OCI-LY3 (cell line): ENCODE measurements at regions not wholly inside any gene's neighbourhood (a gene's known extent, or its start where the extent isn't known, plus 50 kb on each side); places are given as distances from the start of the nearest gene placed in this dataset.
A peak's percentile ranks its signal among the peaks of the same experiment; 100 is the strongest.

ENCODE experiments used
- H2AFZ ChIP-seq: fragments of 200-600, 300-600 bp; shearing (Covaris generic); 2 replicates; pipeline ENCODE4 v1.6.0; 2014; ENCODE audit warnings: antibody characterized with exemption, low read depth, low read length
- H3K27ac ChIP-seq: fragments of 200-600, 300-600 bp; sonication (generic); 2 replicates; pipeline ENCODE4 v1.5.1; 2014; ENCODE audit warnings: mild to moderate bottlenecking, low read length, moderate library complexity, mixed read lengths
- H3K27me3 ChIP-seq: fragments of 200-600, 300-600 bp; sonication (generic); 2 replicates; pipeline ENCODE4 v1.6.1; 2014; ENCODE audit warnings: low read depth, low read length, mixed read lengths
- H3K36me3 ChIP-seq: fragments of 200-600, 300-600 bp; sonication (generic); replicated peaks from 2 replicates; pipeline ENCODE3; 2014; ENCODE audit warnings: low read depth, low read length, mixed read lengths
- H3K4me1 ChIP-seq: fragments of 300-600, 200-600 bp; sonication (generic); 2 replicates; pipeline ENCODE4 v1.6.1; 2014; ENCODE audit warnings: low read length, mixed read lengths
- H3K4me2 ChIP-seq: fragments of 200-600, 300-600 bp; sonication (generic); 2 replicates; pipeline ENCODE4 v1.6.1; 2014; ENCODE audit warnings: low read length, mixed read lengths
- H3K4me3 ChIP-seq: fragments of 300-600, 200-600 bp; sonication (generic); 2 replicates; pipeline ENCODE4 v1.5.1; 2014; ENCODE audit warnings: antibody characterized with exemption, mild to moderate bottlenecking, low read length, moderate library complexity
- H3K79me2 ChIP-seq: fragments of 300-600, 200-600 bp; shearing (Covaris generic); 2 replicates; pipeline ENCODE4 v1.6.1; 2014; ENCODE audit warnings: mild to moderate bottlenecking, low read length, mixed read lengths
- H3K9ac ChIP-seq: fragments of 300-600, 200-600 bp; shearing (Covaris generic); 2 replicates; pipeline ENCODE4 v1.6.0; 2014; ENCODE audit warnings: mild to moderate bottlenecking, low read length, moderate library complexity
- H3K9me3 ChIP-seq: fragments of 200-600, 300-600 bp; shearing (Covaris generic); 2 replicates; pipeline ENCODE4 v1.6.1; 2014; ENCODE audit warnings: low read length, mixed read lengths; ENCODE audit not compliant: insufficient read depth
- H4K20me1 ChIP-seq: fragments of 200-600, 300-600 bp; sonication (generic); 2 replicates; pipeline ENCODE4 v1.6.1; 2016; ENCODE audit warnings: low read length, mixed read lengths; ENCODE audit not compliant: insufficient read depth
- EZH2phosphoT487 ChIP-seq: fragments of 200-600 bp; shearing (Covaris generic); IDR thresholded peaks from 2 replicates; pipeline ENCODE4 v1.6.1; 2018; ENCODE audit warnings: antibody characterized with exemption, mixed run types, low read depth
- TF ChIP-seq, protein P1 (sequence below): fragments of 200-600, 300-600 bp; sonication (generic); IDR thresholded peaks from 2 replicates; pipeline ENCODE4 v1.5.1; 2014; ENCODE audit warnings: antibody characterized with exemption, low read length, low read depth

DNA sequence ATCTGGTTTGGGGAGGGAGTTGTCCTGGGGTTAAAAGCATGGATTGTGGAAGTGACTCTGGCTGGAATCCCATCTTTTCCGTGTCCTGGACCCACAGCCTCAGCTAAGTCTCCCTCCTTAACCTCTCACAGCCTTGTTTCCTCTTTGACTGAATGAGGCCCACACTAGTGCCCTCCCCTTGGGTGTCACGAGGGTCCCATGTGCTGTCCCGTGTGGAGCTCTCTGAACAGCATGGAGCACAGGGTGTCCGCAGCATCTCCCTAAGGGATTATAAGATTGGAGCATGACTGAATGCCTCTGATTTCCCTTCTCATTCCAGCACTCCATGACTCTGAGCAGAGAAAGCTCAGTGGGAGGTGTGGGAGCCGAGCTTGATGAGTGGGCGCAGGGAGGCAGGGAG lies 182.5 kb downstream of the TEX29 start:
- Histone ChIP-seq H3K27ac (no peak overlapping the region), H3K27me3 (peaks cover 2% of the 10 kb centered on the region; the same call in 1 of the 2 replicates), H3K4me1 (peaks cover 4% of the 10 kb centered on the region), H3K36me3 (no peaks in the 10 kb centered on the region), H3K9ac (no peak overlapping the region), H3K4me2 (no peak overlapping the region), H2AFZ (no peak overlapping the region), H3K4me3 (no peak overlapping the region), H3K9me3 (no peaks in the 10 kb centered on the region), H4K20me1 (no peaks in the 10 kb centered on the region), H3K79me2 (no peaks in the 10 kb centered on the region)
- TF ChIP-seq EZH2phosphoT487, result no peak
- TF ChIP-seq, protein P1, sequence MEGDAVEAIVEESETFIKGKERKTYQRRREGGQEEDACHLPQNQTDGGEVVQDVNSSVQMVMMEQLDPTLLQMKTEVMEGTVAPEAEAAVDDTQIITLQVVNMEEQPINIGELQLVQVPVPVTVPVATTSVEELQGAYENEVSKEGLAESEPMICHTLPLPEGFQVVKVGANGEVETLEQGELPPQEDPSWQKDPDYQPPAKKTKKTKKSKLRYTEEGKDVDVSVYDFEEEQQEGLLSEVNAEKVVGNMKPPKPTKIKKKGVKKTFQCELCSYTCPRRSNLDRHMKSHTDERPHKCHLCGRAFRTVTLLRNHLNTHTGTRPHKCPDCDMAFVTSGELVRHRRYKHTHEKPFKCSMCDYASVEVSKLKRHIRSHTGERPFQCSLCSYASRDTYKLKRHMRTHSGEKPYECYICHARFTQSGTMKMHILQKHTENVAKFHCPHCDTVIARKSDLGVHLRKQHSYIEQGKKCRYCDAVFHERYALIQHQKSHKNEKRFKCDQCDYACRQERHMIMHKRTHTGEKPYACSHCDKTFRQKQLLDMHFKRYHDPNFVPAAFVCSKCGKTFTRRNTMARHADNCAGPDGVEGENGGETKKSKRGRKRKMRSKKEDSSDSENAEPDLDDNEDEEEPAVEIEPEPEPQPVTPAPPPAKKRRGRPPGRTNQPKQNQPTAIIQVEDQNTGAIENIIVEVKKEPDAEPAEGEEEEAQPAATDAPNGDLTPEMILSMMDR, result no peak

DNA sequence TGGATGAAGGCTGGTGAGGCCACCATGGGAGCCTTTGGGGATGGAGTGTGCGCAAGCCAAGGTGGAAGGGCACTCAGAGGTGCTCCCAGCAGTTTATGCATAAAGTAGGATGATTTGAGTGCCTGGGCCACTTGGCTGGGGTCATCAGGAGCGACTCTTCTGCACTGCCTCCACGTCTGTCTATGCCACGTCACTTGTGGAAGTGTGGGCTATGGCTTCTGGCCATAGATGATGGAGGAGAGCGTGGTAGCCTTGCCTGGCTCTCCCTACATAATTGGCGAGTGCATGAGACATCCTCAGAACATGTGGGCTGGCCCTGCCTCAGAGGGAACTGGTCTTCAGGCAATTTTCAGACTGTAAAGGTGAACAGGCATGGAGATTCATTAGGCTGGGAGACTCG lies 182.9 kb downstream of the TEX29 start:
- TF ChIP-seq EZH2phosphoT487, result no peak
- no peak overlapping the region for H3K4me2 ChIP-seq
- H3K4me1 ChIP-seq, result peaks cover 4% of the 10 kb centered on the region
- no peak overlapping the region for H3K27ac ChIP-seq
- H4K20me1 ChIP-seq, result no peaks in the 10 kb centered on the region
- no peaks in the 10 kb centered on the region for H3K9me3 ChIP-seq
- no peaks in the 10 kb centered on the region for H3K36me3 ChIP-seq
- H2AFZ ChIP-seq, result no peak overlapping the region
- H3K27me3 ChIP-seq, result peaks cover 2% of the 10 kb centered on the region; the same call in 1 of the 2 replicates
- no peaks in the 10 kb centered on the region for H3K79me2 ChIP-seq
- H3K4me3 ChIP-seq, result no peak overlapping the region
- H3K9ac ChIP-seq, result no peak overlapping the region

DNA sequence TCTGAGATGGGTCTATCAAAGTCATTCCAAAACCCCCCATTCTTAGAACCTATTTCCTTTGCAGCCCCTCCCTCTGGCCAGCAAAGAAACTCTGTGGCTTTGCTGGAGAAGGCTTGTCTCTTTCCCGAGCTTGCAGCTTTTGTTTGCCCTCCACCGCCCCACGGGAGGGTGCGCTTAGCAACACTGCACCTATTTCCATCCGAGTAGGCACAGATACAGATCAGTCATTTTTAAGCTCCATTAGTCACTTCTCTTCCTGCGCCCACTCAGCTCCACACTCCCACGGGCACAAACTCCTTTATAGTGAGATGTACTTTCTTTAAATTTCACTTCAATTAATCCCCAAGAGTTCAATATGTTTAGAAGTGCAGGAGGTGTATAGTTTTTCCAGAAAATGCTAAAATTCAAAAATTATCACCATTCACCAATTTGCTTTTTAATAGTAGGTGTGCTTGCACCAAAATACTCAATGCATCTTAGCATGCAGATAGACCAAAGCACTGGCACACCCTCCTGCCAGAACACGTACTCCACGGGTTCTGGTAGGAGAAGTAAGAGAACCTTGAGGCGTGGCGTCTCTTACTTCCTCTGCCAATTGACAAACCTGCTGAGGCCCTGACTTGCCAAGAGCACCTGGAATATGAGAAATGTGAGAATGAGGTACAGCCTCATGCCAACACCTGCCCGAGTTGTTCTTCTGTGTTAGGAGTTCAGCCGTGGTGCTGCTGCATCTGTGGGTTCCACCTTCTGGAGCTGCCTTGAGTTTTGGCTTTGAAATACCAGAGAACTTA lies 183.7 kb downstream of the TEX29 start:
- peaks cover 2% of the 10 kb centered on the region; the same call in 1 of the 2 replicates for H3K27me3 ChIP-seq
- H3K9me3 ChIP-seq, result no peaks in the 10 kb centered on the region
- H3K36me3 ChIP-seq, result no peaks in the 10 kb centered on the region
- no peak overlapping the region for H3K4me3 ChIP-seq
- H3K4me2 ChIP-seq, result no peak overlapping the region
- no peak overlapping the region for H3K27ac ChIP-seq
- H4K20me1 ChIP-seq, result no peaks in the 10 kb centered on the region
- no peaks in the 10 kb centered on the region for H3K79me2 ChIP-seq
- peaks cover 4% of the 10 kb centered on the region for H3K4me1 ChIP-seq
- TF ChIP-seq, protein P1, result no peak
- no peak for TF ChIP-seq EZH2phosphoT487
- H2AFZ ChIP-seq, result no peak overlapping the region
- H3K9ac ChIP-seq, result no peak overlapping the region

DNA sequence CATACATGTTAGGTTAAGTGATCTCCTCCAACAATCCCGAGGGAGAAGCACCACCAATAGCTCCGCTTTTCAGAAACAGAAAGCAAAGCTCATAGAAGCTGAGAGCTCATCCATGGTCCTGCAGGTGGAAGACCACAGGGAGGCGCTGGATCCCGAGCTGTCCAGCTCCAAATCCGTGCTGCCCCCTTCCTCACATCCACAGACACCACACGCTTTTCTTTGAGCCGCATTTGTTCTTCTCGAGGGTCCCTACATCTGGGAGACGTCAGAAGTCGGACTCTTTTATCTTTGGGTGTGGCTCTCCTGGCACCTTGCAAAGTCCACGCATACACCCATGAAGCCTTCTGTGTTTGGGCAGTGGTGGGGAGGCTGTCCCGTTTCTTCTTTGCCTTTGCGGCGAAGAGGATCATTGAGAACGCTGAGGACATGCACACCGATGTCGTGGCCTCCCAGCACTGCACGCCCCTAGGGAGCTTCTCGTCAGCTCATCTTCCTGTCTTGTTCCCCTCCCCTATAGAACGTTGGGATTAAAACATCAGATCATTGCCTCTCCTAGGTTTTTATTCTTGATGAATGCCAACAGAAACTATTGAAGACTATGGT lies 184.8 kb downstream of the TEX29 start:
- H3K79me2 ChIP-seq, result no peaks in the 10 kb centered on the region
- peaks cover 4% of the 10 kb centered on the region for H3K4me1 ChIP-seq
- no peak overlapping the region for H3K27ac ChIP-seq
- no peaks in the 10 kb centered on the region for H4K20me1 ChIP-seq
- TF ChIP-seq, protein P1, result peak; percentile 18; the same call in 1 of the 2 replicates
- no peak for TF ChIP-seq EZH2phosphoT487
- no peaks in the 10 kb centered on the region for H3K36me3 ChIP-seq
- H3K4me3 ChIP-seq, result no peak overlapping the region
- H3K9ac ChIP-seq, result no peak overlapping the region
- H2AFZ ChIP-seq, result no peak overlapping the region
- peaks cover 2% of the 10 kb centered on the region; the same call in 1 of the 2 replicates for H3K27me3 ChIP-seq
- H3K4me2 ChIP-seq, result no peak overlapping the region
- no peaks in the 10 kb centered on the region for H3K9me3 ChIP-seq
